GM23338 (cell line): ENCODE measurements at regions not wholly inside any gene's neighbourhood (a gene's known extent, or its start where the extent isn't known, plus 50 kb on each side); places are given as distances from the start of the nearest gene placed in this dataset.

Experiments
- ATAC-seq: fragments of 200-7000 bp; cut with Tn5 transposase; 3 replicates; pipeline ENCODE4 v1.9.1; 2020
- DNase-seq: peaks from one replicate; pipeline ENCODE4 v3.0.0-alpha.2; 2015; ENCODE audit warnings: low spot score
- H2AFZ ChIP-seq: fragments of 200-600 bp; sonication (generic); 2 replicates; pipeline ENCODE4 v1.8.0; 2016; ENCODE audit warnings: antibody characterized with exemption, mild to moderate bottlenecking, moderate library complexity
- H3F3A ChIP-seq: fragments of 200-600 bp; sonication (generic); replicated peaks from 2 replicates; pipeline ENCODE4 v1.8.0; 2017; ENCODE audit warnings: antibody characterized with exemption, mixed run types, low read depth
- H3K27ac ChIP-seq: fragments of 200-600 bp; sonication (generic); 2 replicates; pipeline ENCODE4 v1.6.1; 2016; ENCODE audit warnings: low read depth
- H3K27me3 ChIP-seq: fragments of 200-600 bp; sonication (generic); 2 replicates; pipeline ENCODE4 v1.8.0; 2016; ENCODE audit warnings: mild to moderate bottlenecking, mixed run types, moderate library complexity; ENCODE audit not compliant: insufficient read depth
- H3K36me3 ChIP-seq: fragments of 200-600 bp; sonication (generic); 2 replicates; pipeline ENCODE4 v1.8.0; 2016; ENCODE audit warnings: mild to moderate bottlenecking; ENCODE audit not compliant: insufficient read depth
- H3K4me1 ChIP-seq: fragments of 200-600 bp; sonication (generic); 2 replicates; pipeline ENCODE4 v1.8.0; 2016; ENCODE audit warnings: mild to moderate bottlenecking, moderate library complexity; ENCODE audit not compliant: insufficient read depth
- H3K4me2 ChIP-seq: fragments of 200-600 bp; sonication (generic); 2 replicates; pipeline ENCODE4 v1.7.1; 2017; ENCODE audit warnings: mixed run types
- H3K4me3 ChIP-seq: fragments of 200-600 bp; sonication (generic); 2 replicates; pipeline ENCODE4 v1.6.1; 2016; ENCODE audit warnings: mixed run types
- H3K79me2 ChIP-seq: fragments of 200-600 bp; sonication (generic); replicated peaks from 2 replicates; pipeline ENCODE4 v1.8.0; 2017; ENCODE audit warnings: mild to moderate bottlenecking; ENCODE audit not compliant: insufficient read depth
- H3K9me2 ChIP-seq: fragments of 200-600 bp; sonication (generic); 2 replicates; pipeline ENCODE4 v1.8.0; 2017; ENCODE audit not compliant: insufficient read depth
- H4K20me1 ChIP-seq: fragments of 200-600 bp; sonication (generic); replicated peaks from 2 replicates; pipeline ENCODE4 v1.8.0; 2017; ENCODE audit warnings: mild to moderate bottlenecking; ENCODE audit not compliant: insufficient read depth
- H3K27ac Mint-ChIP-seq: 2 replicates; pipeline ENCODE4 v1.8.0; 2020; ENCODE audit warnings: inconsistent platforms, mild to moderate bottlenecking, moderate library complexity, mixed read lengths
- H3K27me3 Mint-ChIP-seq: 3 replicates; pipeline ENCODE4 v1.8.0; 2022; ENCODE audit warnings: low read depth, mild to moderate bottlenecking, moderate library complexity, mixed read lengths, inconsistent platforms; ENCODE audit not compliant: insufficient read depth, poor library complexity
- H3K36me3 Mint-ChIP-seq: 3 replicates; pipeline ENCODE4 v1.8.0; 2021; ENCODE audit warnings: low read depth, mild to moderate bottlenecking, inconsistent platforms, moderate library complexity, mixed read lengths
- H3K4me1 Mint-ChIP-seq: 3 replicates; pipeline ENCODE4 v1.8.0; 2020; ENCODE audit warnings: mild to moderate bottlenecking, inconsistent platforms, mixed read lengths
- H3K4me3 Mint-ChIP-seq: 3 replicates; pipeline ENCODE4 v1.8.0; 2021; ENCODE audit warnings: moderate library complexity, mild to moderate bottlenecking, inconsistent platforms, mixed read lengths
- H3K9me3 Mint-ChIP-seq: 3 replicates; pipeline ENCODE4 v1.8.0; 2020; ENCODE audit warnings: moderate library complexity, mild to moderate bottlenecking, inconsistent platforms, mixed read lengths
- CTCF ChIP-seq, 2 experiments: fragments of 200-600 bp in 1 of 2; sonication (generic) in 1 of 2; conservative IDR thresholded peaks; 2 replicates each; pipeline versions ENCODE4 v1.5.1 to v1.6.1; 2016 to 2017; ENCODE audit warnings: antibody characterized with exemption in 2 of 2, low read depth in 2 of 2, mild to moderate bottlenecking in 2 of 2, moderate library complexity in 1 of 2
- EZH2 ChIP-seq: fragments of 200-600 bp; sonication (generic); IDR thresholded peaks from one replicate; pipeline ENCODE4 v1.8.0; 2017; ENCODE audit warnings: antibody characterized with exemption, mild to moderate bottlenecking, low read depth; ENCODE audit not compliant: unreplicated experiment
- EZH2phosphoT487 ChIP-seq: fragments of 200-600 bp; sonication (generic); IDR thresholded peaks from one replicate; pipeline ENCODE4 v1.8.1; 2018; ENCODE audit warnings: antibody characterized with exemption; ENCODE audit not compliant: unreplicated experiment
- REST ChIP-seq: IDR thresholded peaks from one replicate; pipeline ENCODE4 v1.6.1; 2018; ENCODE audit warnings: antibody characterized with exemption; ENCODE audit not compliant: unreplicated experiment
- ZNF114 ChIP-seq: fragments of 250-450 bp; sonication (Bioruptor Pico); IDR thresholded peaks from 2 replicates; pipeline ENCODE4 v1.5.0; 2020; ENCODE audit warnings: mild to moderate bottlenecking, moderate library complexity
- ZNF331 ChIP-seq: fragments of 250-450 bp; sonication (Bioruptor Pico); IDR thresholded peaks from 2 replicates; pipeline ENCODE4 v1.5.0; 2020; ENCODE audit warnings: low read depth, mild to moderate bottlenecking, moderate library complexity
- ZNF462 ChIP-seq: fragments of 250-450 bp; sonication (Bioruptor Pico); IDR thresholded peaks from 2 replicates; pipeline ENCODE4 v1.5.0; 2020; ENCODE audit warnings: mild to moderate bottlenecking, moderate library complexity

- TF ChIP-seq REST (no peak), ZNF331 (CRISPR knock-in tag) (no peak), EZH2phosphoT487 (no peak), EZH2 (no peak)
Measured at GRCh38 chr22:22752556-22753477, 108.4 kb downstream of the GGTLC2 start (continued).

GRCh38 chr22:22753526-22754267 is 109.3 kb downstream of the GGTLC2 start:
- no peak overlapping the region for H3K27ac ChIP-seq
- no peaks in the 10 kb centered on the region for H3K9me3 Mint-ChIP-seq
- peak; percentile 98 for ATAC-seq
- peaks cover 71% of the 10 kb centered on the region for H3K27me3 Mint-ChIP-seq
- peaks cover 78% of the 10 kb centered on the region for H3K27me3 ChIP-seq
- no peak overlapping the region for H3K4me3 Mint-ChIP-seq
- H3K4me3 ChIP-seq, result no peak overlapping the region
- no peaks in the 10 kb centered on the region for H3K79me2 ChIP-seq
- no peaks in the 10 kb centered on the region for H3F3A ChIP-seq
- no peaks in the 10 kb centered on the region for H3K9me2 ChIP-seq
- H3K36me3 ChIP-seq, result no peaks in the 10 kb centered on the region
- H4K20me1 ChIP-seq, result no peaks in the 10 kb centered on the region
- peaks cover 4% of the 10 kb centered on the region; the same call in 1 of the 3 replicates for H3K4me1 Mint-ChIP-seq
- DNase-seq, result peak; percentile 86
- H3K36me3 Mint-ChIP-seq, result no peaks in the 10 kb centered on the region; the same call in 2 of the 3 replicates
- H3K4me1 ChIP-seq, result no peaks in the 10 kb centered on the region
- no peak overlapping the region for H3K4me2 ChIP-seq
- no peak overlapping the region for H2AFZ ChIP-seq
- H3K27ac Mint-ChIP-seq, result no peak overlapping the region
- no peak for TF ChIP-seq EZH2
- TF ChIP-seq EZH2phosphoT487, result no peak
- TF ChIP-seq ZNF462 (CRISPR knock-in tag), result no peak
- no peak for TF ChIP-seq ZNF331 (CRISPR knock-in tag)
- peak; percentile 77 to 82 for TF ChIP-seq CTCF (conservative IDR thresholded peaks at IDR 0.05; ENCODE audit: low read depth in 2 of 2)
- TF ChIP-seq ZNF114 (CRISPR knock-in tag), result no peak
